GM12892 (cell line): ENCODE measurements at regions not wholly inside any gene's neighbourhood (a gene's known extent, or its start where the extent isn't known, plus 50 kb on each side); places are given as distances from the start of the nearest gene placed in this dataset.

Experiments used
- POLR2A ChIP-seq: IDR thresholded peaks from 2 replicates; pipeline ENCODE4 v1.6.1; 2011; ENCODE audit warnings: low read depth, low read length, control low read depth
- POLR2AphosphoS5 ChIP-seq: IDR thresholded peaks from 2 replicates; pipeline ENCODE4 v1.6.1; 2011; ENCODE audit warnings: low read depth, low read length, control low read depth
- TAF1 ChIP-seq: IDR thresholded peaks from 2 replicates; pipeline ENCODE4 v1.6.1; 2011; ENCODE audit warnings: low read depth, mild to moderate bottlenecking, control low read depth, low read length, borderline replicate concordance

DNA sequence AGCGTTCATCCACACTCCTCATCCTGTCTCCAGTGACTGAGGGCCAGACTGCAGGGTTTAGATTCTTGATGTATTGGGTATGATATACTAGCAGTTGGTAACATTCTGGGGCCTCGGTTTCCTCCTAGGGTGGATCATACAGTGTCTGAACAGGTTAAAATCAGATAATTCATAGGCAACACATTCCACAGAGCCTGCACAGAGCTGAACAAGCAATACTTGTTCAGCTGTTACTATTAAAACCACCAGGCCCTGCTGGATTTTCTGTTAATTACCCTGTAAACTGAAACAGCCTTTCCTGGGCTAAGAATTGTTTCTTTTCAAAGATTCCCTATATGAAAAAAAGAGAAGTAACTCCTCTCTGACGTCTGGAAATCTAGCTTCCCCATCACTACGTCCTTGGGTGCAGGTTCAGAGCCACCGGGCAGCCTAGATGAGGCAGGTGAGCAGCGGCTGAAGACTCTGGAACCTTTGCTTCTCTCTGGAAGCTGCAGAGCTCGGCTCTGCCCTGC is 1313.5 kb upstream of the WWC1 start:
- TF ChIP-seq POLR2A, result no peak
- no peak for TF ChIP-seq POLR2AphosphoS5
- no peak for TF ChIP-seq TAF1
